ENCODE measurements at regions not wholly inside any gene's neighbourhood (a gene's known extent, or its start where the extent isn't known, plus 50 kb on each side); places are given as distances from the start of the nearest gene placed in this dataset.

- H3K4me3 Mint-ChIP-seq = no peak overlapping the region
- H3K36me3 Mint-ChIP-seq = no peaks in the 10 kb centered on the region
- ATAC-seq (no peak), DNase-seq (ENCODE audit: low spot score in 2 of 2) (no peak)
- no peak overlapping the region for H3K27ac Mint-ChIP-seq
- H3K9me3 Mint-ChIP-seq = no peaks in the 10 kb centered on the region
- H3K4me1 Mint-ChIP-seq = no peaks in the 10 kb centered on the region
Observed at GRCh38 chr10:44801383-44802327, 109.5 kb upstream of the TMEM72 start.

GRCh38 chr10:44803862-44804261 lies 107.3 kb upstream of the TMEM72 start:
- H3K4me3 Mint-ChIP-seq = no peak overlapping the region
- no peak for ATAC-seq
- H3K9me3 Mint-ChIP-seq = no peaks in the 10 kb centered on the region
- no peaks in the 10 kb centered on the region for H3K4me1 Mint-ChIP-seq
- H3K36me3 Mint-ChIP-seq = no peaks in the 10 kb centered on the region
- H3K27ac Mint-ChIP-seq = no peak overlapping the region
- no peak for DNase-seq (ENCODE audit: low spot score in 2 of 2)

DNA sequence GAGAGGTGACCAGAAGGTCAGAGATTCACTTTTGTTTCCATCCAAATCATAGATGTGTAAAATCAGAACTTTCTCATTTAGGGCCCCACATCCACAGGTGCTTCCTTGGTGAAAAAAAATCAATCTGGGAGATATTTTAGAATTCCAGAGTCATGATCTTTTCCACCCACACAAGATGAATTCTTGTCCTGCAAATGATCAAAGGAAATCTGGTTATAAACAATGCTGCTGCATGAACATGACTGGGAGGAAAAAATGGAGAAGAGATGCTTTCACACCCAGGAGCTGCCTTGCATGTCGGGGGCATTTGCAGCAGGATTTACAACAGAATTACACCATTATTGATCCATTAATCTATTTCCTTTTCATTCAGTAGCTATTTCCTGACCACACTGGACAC lies 106.5 kb upstream of the TMEM72 start:
- Mint-ChIP-seq H3K9me3 (no peaks in the 10 kb centered on the region), H3K36me3 (no peaks in the 10 kb centered on the region), H3K4me3 (no peak overlapping the region), H3K4me1 (no peaks in the 10 kb centered on the region), H3K27ac (no peak overlapping the region)
- ATAC-seq = no peak
- no peak for DNase-seq (ENCODE audit: low spot score in 2 of 2)

- Mint-ChIP-seq H3K27ac (no peak overlapping the region), H3K36me3 (no peaks in the 10 kb centered on the region), H3K4me1 (no peaks in the 10 kb centered on the region)
Observed at GRCh38 chr10:44805466-44806210, 105.5 kb upstream of the TMEM72 start.

GRCh38 chr10:44806950-44807349 lies 104.2 kb upstream of the TMEM72 start:
- DNase-seq (ENCODE audit: low spot score in 2 of 2) = no peak
- Mint-ChIP-seq H3K9me3 (no peaks in the 10 kb centered on the region), H3K27ac (no peak overlapping the region), H3K4me1 (no peaks in the 10 kb centered on the region), H3K36me3 (no peaks in the 10 kb centered on the region), H3K4me3 (no peak overlapping the region)
- no peak for ATAC-seq

More at GRCh38 chr10:44805466-44806210, 105.5 kb upstream of the TMEM72 start:
- DNase-seq (ENCODE audit: low spot score in 2 of 2) = no peak
- Mint-ChIP-seq H3K4me3 (no peak overlapping the region), H3K9me3 (no peaks in the 10 kb centered on the region)
- ATAC-seq = no peak

GRCh38 chr10:44807451-44807850 lies 103.7 kb upstream of the TMEM72 start:
- Mint-ChIP-seq H3K4me1 (no peaks in the 10 kb centered on the region), H3K4me3 (no peak overlapping the region), H3K9me3 (no peaks in the 10 kb centered on the region), H3K27ac (no peak overlapping the region), H3K36me3 (no peaks in the 10 kb centered on the region)
- ATAC-seq (no peak), DNase-seq (ENCODE audit: low spot score in 2 of 2) (no peak)

DNA sequence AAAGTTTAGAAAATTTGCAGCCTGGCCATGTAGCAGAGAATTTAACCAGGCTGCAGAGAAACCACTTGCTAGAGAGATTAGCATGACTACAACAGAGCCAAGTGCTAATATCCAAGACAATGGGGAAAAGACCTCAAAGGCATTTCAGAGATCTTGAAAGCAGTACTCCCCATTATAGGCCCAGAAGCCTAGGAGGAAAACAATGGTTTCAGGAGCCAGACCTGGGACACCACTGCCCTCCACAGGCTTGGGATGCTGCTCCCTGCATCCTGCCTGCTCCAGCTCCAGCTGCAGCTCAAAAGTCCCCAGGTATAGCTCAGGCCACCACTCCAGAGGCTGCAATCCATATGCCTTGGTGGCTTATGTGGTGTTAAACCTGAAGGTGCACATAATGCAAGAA lies 101.5 kb upstream of the TMEM72 start:
- Mint-ChIP-seq H3K4me1 (no peaks in the 10 kb centered on the region), H3K27ac (no peak overlapping the region), H3K9me3 (no peaks in the 10 kb centered on the region), H3K36me3 (no peaks in the 10 kb centered on the region), H3K4me3 (no peak overlapping the region)
- ATAC-seq (no peak), DNase-seq (ENCODE audit: low spot score in 2 of 2) (no peak)

GRCh38 chr10:44811072-44811471 lies 100.1 kb upstream of the TMEM72 start:
- H3K27ac Mint-ChIP-seq = no peak overlapping the region
- no peaks in the 10 kb centered on the region for H3K4me1 Mint-ChIP-seq

DNA sequence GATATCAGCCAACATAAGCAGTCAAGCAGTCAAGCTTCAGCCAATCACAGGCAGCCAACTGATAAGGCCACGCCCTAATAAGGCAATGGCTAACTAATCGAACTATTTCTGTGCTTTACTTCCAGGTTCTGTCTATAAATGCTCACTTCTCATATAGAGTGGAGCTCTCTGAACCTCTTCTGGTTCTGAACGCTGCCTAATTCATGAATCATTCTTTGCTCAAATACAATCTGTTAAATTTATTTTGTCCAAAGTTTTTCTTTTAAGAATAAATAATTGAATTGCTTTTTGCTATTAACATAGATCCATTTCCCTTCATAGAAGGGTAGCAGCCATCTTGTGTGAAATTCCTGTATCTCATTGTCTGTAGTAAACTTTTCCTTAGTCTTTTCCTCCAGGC lies 97.9 kb upstream of the TMEM72 start:
- no peaks in the 10 kb centered on the region for H3K4me1 Mint-ChIP-seq
- no peak overlapping the region for H3K27ac Mint-ChIP-seq
- H3K9me3 Mint-ChIP-seq = no peaks in the 10 kb centered on the region
- no peak for DNase-seq (ENCODE audit: low spot score in 2 of 2)
- no peak for ATAC-seq
- no peak overlapping the region for H3K4me3 Mint-ChIP-seq
- H3K36me3 Mint-ChIP-seq = no peaks in the 10 kb centered on the region

More at GRCh38 chr10:44811072-44811471, 100.1 kb upstream of the TMEM72 start:
- Mint-ChIP-seq H3K9me3 (no peaks in the 10 kb centered on the region), H3K36me3 (no peaks in the 10 kb centered on the region), H3K4me3 (no peak overlapping the region)
- no peak for DNase-seq (ENCODE audit: low spot score in 2 of 2)
- ATAC-seq = no peak

GRCh38 chr10:44814929-44815328 lies 96.2 kb upstream of the TMEM72 start:
- H3K4me1 Mint-ChIP-seq = no peaks in the 10 kb centered on the region
- H3K4me3 Mint-ChIP-seq = no peak overlapping the region

DNA sequence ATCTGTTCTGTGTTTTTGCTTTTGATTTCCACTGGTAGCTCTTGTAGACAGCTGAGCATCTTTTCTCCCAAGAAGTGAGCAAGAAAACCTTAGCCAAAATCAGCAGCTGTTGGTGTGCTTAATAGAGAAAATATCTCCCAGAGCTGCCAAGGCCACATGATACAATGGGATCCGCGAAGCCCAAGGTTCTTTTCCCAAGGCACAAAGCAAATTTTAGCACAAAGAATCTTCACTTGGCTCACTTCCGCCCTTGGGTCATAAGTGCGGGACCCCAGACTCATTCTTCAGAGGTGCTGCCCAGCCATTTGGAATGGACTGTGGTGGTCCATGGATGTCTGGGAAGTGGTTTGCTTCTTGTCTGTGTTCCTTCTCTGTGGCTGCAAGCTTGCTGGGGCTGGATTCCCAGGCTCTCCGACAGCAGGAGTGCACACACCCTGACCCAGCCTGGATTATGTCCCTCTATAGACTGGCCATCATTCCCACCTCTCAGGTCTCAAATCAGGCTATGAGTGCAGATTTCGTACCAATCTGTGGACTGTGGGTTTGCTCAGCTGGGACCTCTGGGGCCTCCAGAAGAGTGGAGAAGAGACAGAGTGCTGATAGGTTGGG lies 93.0 kb upstream of the TMEM72 start:
- ATAC-seq = no peak
- no peaks in the 10 kb centered on the region for H3K4me1 Mint-ChIP-seq
- no peaks in the 10 kb centered on the region for H3K9me3 Mint-ChIP-seq
- H3K36me3 Mint-ChIP-seq = no peaks in the 10 kb centered on the region
- no peak for DNase-seq (ENCODE audit: low spot score in 2 of 2)
- no peak overlapping the region for H3K4me3 Mint-ChIP-seq
- no peak overlapping the region for H3K27ac Mint-ChIP-seq

More at GRCh38 chr10:44814929-44815328, 96.2 kb upstream of the TMEM72 start:
- DNase-seq (ENCODE audit: low spot score in 2 of 2) (no peak), ATAC-seq (no peak)
- no peaks in the 10 kb centered on the region for H3K9me3 Mint-ChIP-seq
- no peak overlapping the region for H3K27ac Mint-ChIP-seq
- no peaks in the 10 kb centered on the region for H3K36me3 Mint-ChIP-seq

DNA sequence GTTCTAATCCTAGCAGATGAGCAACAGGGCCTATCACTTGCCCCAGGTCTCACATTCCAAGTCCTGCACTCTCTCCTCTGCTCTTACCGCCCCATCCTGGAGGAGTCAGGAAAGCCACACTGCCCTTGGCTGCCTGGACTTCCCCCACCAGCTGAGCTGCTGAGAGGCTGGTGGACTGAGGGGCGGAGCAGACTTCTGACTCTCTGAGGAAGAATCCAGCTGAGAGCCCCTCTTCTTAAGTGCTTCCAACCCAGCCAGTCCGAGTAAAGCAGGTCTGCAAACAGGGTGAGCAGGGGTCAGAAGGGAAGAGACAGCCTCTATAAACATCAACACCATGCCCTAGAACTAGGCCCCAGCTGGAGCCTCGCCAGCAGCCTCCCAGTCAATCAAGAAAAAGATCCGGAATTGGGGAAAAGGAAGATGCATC lies 92.4 kb upstream of the TMEM72 start:
- H3K27ac Mint-ChIP-seq = no peak overlapping the region
- H3K36me3 Mint-ChIP-seq = no peaks in the 10 kb centered on the region
- no peak for ATAC-seq
- no peaks in the 10 kb centered on the region for H3K4me1 Mint-ChIP-seq
- no peak for DNase-seq (ENCODE audit: low spot score in 2 of 2)
- H3K4me3 Mint-ChIP-seq = no peak overlapping the region
- no peaks in the 10 kb centered on the region for H3K9me3 Mint-ChIP-seq

DNA sequence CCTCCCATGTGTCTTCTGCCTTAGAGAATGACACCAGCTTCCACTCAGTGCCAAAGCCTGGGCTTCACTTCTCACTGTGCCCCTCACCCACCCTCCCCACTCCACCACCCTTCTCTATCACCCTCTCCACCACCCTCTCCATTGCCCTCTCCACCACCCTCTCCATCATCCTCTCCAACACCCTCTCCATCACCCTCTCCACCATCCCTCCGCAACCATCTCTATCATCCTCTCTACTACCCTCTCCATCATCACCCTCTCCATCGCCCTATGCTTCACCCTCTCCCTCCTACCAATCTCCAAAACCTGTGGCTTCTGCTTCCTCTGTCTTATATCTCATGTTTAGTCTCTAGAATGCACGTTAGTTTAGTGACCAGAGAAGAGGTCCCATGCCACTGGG lies 91.0 kb upstream of the TMEM72 start:
- DNase-seq (ENCODE audit: low spot score in 2 of 2) = no peak
- no peak overlapping the region for H3K4me3 Mint-ChIP-seq
- H3K27ac Mint-ChIP-seq = no peak overlapping the region
- peak; percentile 35 for ATAC-seq
- H3K9me3 Mint-ChIP-seq = no peaks in the 10 kb centered on the region
- H3K4me1 Mint-ChIP-seq = no peaks in the 10 kb centered on the region
- H3K36me3 Mint-ChIP-seq = no peaks in the 10 kb centered on the region

DNA sequence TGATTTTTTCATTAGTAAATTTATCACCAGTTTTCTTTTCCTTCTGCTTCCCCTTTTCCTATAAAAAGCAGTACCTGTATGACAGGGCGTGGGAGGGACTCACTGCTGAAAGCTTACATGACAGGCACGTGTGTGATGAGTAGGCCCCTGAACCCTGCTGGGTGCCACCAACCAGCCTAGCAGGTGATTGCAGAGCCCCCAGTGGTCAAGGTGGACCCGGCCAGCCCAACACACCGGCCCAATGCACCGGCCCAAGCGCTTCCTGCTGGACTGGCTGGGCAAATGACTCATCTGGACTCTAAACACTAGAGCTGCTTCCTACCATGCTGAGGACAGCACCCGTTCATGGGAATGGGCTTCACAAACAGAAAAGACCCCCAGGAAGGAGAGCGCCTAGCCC lies 89.8 kb upstream of the TMEM72 start:
- ATAC-seq = no peak
- no peak overlapping the region for H3K4me3 Mint-ChIP-seq
- H3K4me1 Mint-ChIP-seq = no peaks in the 10 kb centered on the region

DNA sequence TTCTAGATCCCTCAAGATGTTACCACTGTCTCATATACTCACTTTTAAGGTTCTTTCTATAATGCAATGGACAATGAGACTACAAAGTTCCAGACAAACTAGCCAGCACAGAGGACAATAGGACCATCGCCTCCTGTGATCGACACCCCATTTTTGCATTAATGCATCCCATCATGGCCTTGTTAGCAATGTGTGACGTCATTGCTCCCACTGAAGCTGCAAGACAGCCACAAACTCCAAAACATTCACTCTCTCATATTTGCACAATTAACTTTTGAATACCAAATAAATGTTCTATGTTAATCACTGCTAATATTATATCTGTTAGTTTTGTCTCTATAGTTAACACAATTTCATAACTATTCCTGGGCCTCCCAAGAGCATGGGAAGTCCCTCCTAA lies 88.8 kb upstream of the TMEM72 start:
- H3K9me3 Mint-ChIP-seq = no peaks in the 10 kb centered on the region
- no peak overlapping the region for H3K27ac Mint-ChIP-seq
- no peaks in the 10 kb centered on the region for H3K4me1 Mint-ChIP-seq
- no peak overlapping the region for H3K4me3 Mint-ChIP-seq
- DNase-seq (ENCODE audit: low spot score in 2 of 2) (no peak), ATAC-seq (no peak)
- H3K36me3 Mint-ChIP-seq = no peaks in the 10 kb centered on the region

More for the DNA sequence above, 89.8 kb upstream of the TMEM72 start:
- Mint-ChIP-seq H3K36me3 (no peaks in the 10 kb centered on the region), H3K27ac (no peak overlapping the region), H3K9me3 (no peaks in the 10 kb centered on the region)
- no peak for DNase-seq (ENCODE audit: low spot score in 2 of 2)
